ENCODE measurements at regions not wholly inside any gene's neighbourhood (a gene's known extent, or its start where the extent isn't known, plus 50 kb on each side); places are given as distances from the start of the nearest gene placed in this dataset.

DNA sequence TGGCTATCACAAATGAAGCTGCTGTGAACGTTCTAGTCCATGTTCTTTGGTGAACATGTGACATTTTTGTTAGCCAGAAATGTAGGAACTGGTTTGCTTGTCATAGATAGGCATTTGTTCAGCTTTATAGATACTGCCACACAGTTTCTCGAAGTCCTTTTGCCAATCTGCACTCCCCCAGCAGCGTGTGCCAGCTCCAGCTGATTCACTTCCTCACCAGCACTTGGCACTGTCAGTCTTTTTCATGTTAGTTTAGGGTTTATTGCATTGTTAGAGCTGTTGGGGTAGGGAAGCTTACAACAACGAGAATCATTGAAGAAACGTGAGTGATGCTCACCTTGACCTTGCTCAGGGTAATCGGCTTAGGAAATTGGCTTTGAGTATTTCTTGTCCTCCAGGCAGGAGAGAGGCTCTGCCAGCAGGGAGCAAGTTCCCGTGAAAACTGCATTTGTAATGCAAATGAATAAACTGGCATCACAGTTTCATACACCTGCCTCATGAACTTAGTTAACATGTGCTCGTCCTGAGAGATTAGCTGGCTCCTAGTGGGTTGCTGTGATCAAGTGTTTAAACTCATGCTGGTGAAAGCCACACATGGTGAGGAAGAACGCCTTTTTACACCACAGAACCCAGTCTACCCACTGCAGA is 83.9 kb downstream of the ING1 start:
- Histone ChIP-seq H3K4me1 (ENCODE audit: control insufficient read depth in 4 of 4, insufficient read depth in 4 of 4, low read length in 3 of 4) (peaks cover 2 to 13% (median 7%) of the 10 kb centered on the region in 4 donors), H3K4me3 (ENCODE audit: low read depth in 1 of 3, low read length in 3 of 3) (no peak overlapping the region), H3K9ac (ENCODE audit: low read depth in 1 of 2, low read length in 2 of 2) (no peak overlapping the region), H3K9me3 (ENCODE audit: control insufficient read depth in 4 of 4, low read length in 3 of 4) (peaks cover 0 to 3% (median under 1%) of the 10 kb centered on the region in 4 donors), H3K27ac (ENCODE audit: low read depth in 1 of 2, low read length in 2 of 2) (no peak overlapping the region), H3K36me3 (ENCODE audit: control insufficient read depth in 4 of 4, insufficient read depth in 3 of 4, low read depth in 1 of 4, low read length in 3 of 4) (no peaks in the 10 kb centered on the region), H3K27me3 (ENCODE audit: control insufficient read depth in 4 of 4, insufficient read depth in 4 of 4, low read length in 3 of 4) (no peaks in the 10 kb centered on the region)
- DNase-seq (ENCODE audit: low spot score), result no peak
- TF ChIP-seq HNF4A (conservative IDR thresholded peaks at IDR 0.05), result no peak
- TF ChIP-seq, protein P1, sequence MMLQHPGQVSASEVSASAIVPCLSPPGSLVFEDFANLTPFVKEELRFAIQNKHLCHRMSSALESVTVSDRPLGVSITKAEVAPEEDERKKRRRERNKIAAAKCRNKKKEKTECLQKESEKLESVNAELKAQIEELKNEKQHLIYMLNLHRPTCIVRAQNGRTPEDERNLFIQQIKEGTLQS (IDR thresholded peaks at IDR 0.05), result no peak
- TF ChIP-seq HNF4G (IDR thresholded peaks at IDR 0.05), result no peak
- TF ChIP-seq JUND (IDR thresholded peaks at IDR 0.05), result no peak
- no peak for TF ChIP-seq FOXA1 (IDR thresholded peaks at IDR 0.05)
- TF ChIP-seq RAD21 (IDR thresholded peaks at IDR 0.05), result no peak
- no peak for TF ChIP-seq GABPA (IDR thresholded peaks at IDR 0.05 in 1 of 2, conservative IDR thresholded peaks at IDR 0.05 in 1 of 2)
- TF ChIP-seq, protein P2, sequence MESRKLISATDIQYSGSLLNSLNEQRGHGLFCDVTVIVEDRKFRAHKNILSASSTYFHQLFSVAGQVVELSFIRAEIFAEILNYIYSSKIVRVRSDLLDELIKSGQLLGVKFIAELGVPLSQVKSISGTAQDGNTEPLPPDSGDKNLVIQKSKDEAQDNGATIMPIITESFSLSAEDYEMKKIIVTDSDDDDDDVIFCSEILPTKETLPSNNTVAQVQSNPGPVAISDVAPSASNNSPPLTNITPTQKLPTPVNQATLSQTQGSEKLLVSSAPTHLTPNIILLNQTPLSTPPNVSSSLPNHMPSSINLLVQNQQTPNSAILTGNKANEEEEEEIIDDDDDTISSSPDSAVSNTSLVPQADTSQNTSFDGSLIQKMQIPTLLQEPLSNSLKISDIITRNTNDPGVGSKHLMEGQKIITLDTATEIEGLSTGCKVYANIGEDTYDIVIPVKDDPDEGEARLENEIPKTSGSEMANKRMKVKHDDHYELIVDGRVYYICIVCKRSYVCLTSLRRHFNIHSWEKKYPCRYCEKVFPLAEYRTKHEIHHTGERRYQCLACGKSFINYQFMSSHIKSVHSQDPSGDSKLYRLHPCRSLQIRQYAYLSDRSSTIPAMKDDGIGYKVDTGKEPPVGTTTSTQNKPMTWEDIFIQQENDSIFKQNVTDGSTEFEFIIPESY (IDR thresholded peaks at IDR 0.05), result no peak
- TF ChIP-seq, protein P3, sequence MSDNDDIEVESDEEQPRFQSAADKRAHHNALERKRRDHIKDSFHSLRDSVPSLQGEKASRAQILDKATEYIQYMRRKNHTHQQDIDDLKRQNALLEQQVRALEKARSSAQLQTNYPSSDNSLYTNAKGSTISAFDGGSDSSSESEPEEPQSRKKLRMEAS (IDR thresholded peaks at IDR 0.05), result no peak
- no peak for TF ChIP-seq SP1 (IDR thresholded peaks at IDR 0.05)
- TF ChIP-seq, protein P4, sequence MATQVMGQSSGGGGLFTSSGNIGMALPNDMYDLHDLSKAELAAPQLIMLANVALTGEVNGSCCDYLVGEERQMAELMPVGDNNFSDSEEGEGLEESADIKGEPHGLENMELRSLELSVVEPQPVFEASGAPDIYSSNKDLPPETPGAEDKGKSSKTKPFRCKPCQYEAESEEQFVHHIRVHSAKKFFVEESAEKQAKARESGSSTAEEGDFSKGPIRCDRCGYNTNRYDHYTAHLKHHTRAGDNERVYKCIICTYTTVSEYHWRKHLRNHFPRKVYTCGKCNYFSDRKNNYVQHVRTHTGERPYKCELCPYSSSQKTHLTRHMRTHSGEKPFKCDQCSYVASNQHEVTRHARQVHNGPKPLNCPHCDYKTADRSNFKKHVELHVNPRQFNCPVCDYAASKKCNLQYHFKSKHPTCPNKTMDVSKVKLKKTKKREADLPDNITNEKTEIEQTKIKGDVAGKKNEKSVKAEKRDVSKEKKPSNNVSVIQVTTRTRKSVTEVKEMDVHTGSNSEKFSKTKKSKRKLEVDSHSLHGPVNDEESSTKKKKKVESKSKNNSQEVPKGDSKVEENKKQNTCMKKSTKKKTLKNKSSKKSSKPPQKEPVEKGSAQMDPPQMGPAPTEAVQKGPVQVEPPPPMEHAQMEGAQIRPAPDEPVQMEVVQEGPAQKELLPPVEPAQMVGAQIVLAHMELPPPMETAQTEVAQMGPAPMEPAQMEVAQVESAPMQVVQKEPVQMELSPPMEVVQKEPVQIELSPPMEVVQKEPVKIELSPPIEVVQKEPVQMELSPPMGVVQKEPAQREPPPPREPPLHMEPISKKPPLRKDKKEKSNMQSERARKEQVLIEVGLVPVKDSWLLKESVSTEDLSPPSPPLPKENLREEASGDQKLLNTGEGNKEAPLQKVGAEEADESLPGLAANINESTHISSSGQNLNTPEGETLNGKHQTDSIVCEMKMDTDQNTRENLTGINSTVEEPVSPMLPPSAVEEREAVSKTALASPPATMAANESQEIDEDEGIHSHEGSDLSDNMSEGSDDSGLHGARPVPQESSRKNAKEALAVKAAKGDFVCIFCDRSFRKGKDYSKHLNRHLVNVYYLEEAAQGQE (IDR thresholded peaks at IDR 0.05), result no peak
- TF ChIP-seq NR2F2 (IDR thresholded peaks at IDR 0.05), result no peak
- TF ChIP-seq, protein P5, sequence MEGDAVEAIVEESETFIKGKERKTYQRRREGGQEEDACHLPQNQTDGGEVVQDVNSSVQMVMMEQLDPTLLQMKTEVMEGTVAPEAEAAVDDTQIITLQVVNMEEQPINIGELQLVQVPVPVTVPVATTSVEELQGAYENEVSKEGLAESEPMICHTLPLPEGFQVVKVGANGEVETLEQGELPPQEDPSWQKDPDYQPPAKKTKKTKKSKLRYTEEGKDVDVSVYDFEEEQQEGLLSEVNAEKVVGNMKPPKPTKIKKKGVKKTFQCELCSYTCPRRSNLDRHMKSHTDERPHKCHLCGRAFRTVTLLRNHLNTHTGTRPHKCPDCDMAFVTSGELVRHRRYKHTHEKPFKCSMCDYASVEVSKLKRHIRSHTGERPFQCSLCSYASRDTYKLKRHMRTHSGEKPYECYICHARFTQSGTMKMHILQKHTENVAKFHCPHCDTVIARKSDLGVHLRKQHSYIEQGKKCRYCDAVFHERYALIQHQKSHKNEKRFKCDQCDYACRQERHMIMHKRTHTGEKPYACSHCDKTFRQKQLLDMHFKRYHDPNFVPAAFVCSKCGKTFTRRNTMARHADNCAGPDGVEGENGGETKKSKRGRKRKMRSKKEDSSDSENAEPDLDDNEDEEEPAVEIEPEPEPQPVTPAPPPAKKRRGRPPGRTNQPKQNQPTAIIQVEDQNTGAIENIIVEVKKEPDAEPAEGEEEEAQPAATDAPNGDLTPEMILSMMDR (IDR thresholded peaks at IDR 0.05; ENCODE audit: low read depth, low read length, missing input control), result no peak
- no peak for TF ChIP-seq FOXA2 (IDR thresholded peaks at IDR 0.05)
- no peak for TF ChIP-seq YY1 (IDR thresholded peaks at IDR 0.05)
- no peak for TF ChIP-seq EGR1 (IDR thresholded peaks at IDR 0.05; ENCODE audit: low read depth in 2 of 2)
- no peak for TF ChIP-seq RXRA (IDR thresholded peaks at IDR 0.05)
- TF ChIP-seq TAF1 (conservative IDR thresholded peaks at IDR 0.05), result no peak
- WGBS, result 76% methylated on average over 9 of the region's 9 CpGs
